Astrocyte (in vitro differentiated cells and primary cell): ENCODE measurements at regions not wholly inside any gene's neighbourhood (a gene's known extent, or its start where the extent isn't known, plus 50 kb on each side); places are given as distances from the start of the nearest gene placed in this dataset.

ENCODE experiments used
- EZH2 ChIP-seq: IDR thresholded peaks from 2 replicates; pipeline ENCODE4 v1.6.1; 2012; ENCODE audit warnings: mild to moderate bottlenecking, low read length, inconsistent platforms; ENCODE audit not compliant: insufficient read depth
- TF ChIP-seq, protein P1 (sequence below): IDR thresholded peaks from 2 replicates; pipeline ENCODE4 v1.5.1; 2011; ENCODE audit warnings: low read depth, mild to moderate bottlenecking, inconsistent platforms, low read length, moderate library complexity; ENCODE audit not compliant: insufficient read depth

GRCh38 chr2:236472720-236473495 is 96.7 kb upstream of the ACKR3 start:
- TF ChIP-seq, protein P1, sequence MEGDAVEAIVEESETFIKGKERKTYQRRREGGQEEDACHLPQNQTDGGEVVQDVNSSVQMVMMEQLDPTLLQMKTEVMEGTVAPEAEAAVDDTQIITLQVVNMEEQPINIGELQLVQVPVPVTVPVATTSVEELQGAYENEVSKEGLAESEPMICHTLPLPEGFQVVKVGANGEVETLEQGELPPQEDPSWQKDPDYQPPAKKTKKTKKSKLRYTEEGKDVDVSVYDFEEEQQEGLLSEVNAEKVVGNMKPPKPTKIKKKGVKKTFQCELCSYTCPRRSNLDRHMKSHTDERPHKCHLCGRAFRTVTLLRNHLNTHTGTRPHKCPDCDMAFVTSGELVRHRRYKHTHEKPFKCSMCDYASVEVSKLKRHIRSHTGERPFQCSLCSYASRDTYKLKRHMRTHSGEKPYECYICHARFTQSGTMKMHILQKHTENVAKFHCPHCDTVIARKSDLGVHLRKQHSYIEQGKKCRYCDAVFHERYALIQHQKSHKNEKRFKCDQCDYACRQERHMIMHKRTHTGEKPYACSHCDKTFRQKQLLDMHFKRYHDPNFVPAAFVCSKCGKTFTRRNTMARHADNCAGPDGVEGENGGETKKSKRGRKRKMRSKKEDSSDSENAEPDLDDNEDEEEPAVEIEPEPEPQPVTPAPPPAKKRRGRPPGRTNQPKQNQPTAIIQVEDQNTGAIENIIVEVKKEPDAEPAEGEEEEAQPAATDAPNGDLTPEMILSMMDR = no peak
- TF ChIP-seq EZH2 = no peak
